ENCODE measurements at regions not wholly inside any gene's neighbourhood (a gene's known extent, or its start where the extent isn't known, plus 50 kb on each side); places are given as distances from the start of the nearest gene placed in this dataset.

GRCh38 chr3:73121669-73122331 is 60.3 kb downstream of the EBLN2 start:
- TF ChIP-seq CREM (CRISPR knock-in tag; IDR thresholded peaks at IDR 0.05) (no peak), SMAD3 (CRISPR knock-in tag; IDR thresholded peaks at IDR 0.05; ENCODE audit: borderline replicate concordance) (no peak), CTCF (IDR thresholded peaks at IDR 0.05) (no peak), E2F4 (CRISPR knock-in tag; IDR thresholded peaks at IDR 0.05; ENCODE audit: borderline replicate concordance, low read depth) (no peak), NFYB (CRISPR knock-in tag; conservative IDR thresholded peaks at IDR 0.05; ENCODE audit: low read depth) (no peak)

Measured in WTC11 (cell line).